Peyer's patch (tissue), 4 donors: ENCODE measurements at regions not wholly inside any gene's neighbourhood (a gene's known extent, or its start where the extent isn't known, plus 50 kb on each side); places are given as distances from the start of the nearest gene placed in this dataset.

Source experiments
- POLR2A ChIP-seq, 2 donors: fragments of 450-650 bp; IDR thresholded peaks; one replicate each; pipeline ENCODE4 v1.5.1; 2017; ENCODE audit warnings: antibody characterized with exemption in 2 of 2, mild to moderate bottlenecking in 2 of 2, moderate library complexity in 2 of 2
- TF ChIP-seq, protein P1 (sequence below), 6 experiments: fragments of 450-650 bp in 4 of 6; fragments of 200-600 bp in 2 of 6; sonication (generic) in 1 of 6; IDR thresholded peaks; one replicate each; pipeline ENCODE4 v1.5.1; 2017 to 2019; ENCODE audit warnings: antibody characterized with exemption in 6 of 6, mild to moderate bottlenecking in 3 of 6, moderate library complexity in 1 of 6

DNA sequence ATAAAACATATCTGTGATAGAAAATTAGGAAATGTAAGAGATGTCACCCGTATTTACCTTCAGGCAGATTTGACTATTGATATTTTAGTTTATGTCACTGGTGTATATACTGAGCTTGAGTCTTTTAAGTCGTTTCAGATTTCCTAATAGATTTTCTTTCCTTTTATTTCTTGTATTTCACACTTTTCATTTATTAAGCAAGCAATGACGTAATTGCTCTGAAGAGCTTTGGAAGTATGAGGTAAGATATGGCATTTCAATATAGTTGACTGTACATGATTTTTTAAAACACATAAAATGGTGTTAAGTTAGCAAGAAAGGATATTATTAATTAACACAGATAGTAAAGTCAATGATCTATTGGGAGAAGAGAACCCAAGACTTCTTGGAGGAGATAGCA, 652.6 kb downstream of the SORCS1 start:
- TF ChIP-seq, protein P1, sequence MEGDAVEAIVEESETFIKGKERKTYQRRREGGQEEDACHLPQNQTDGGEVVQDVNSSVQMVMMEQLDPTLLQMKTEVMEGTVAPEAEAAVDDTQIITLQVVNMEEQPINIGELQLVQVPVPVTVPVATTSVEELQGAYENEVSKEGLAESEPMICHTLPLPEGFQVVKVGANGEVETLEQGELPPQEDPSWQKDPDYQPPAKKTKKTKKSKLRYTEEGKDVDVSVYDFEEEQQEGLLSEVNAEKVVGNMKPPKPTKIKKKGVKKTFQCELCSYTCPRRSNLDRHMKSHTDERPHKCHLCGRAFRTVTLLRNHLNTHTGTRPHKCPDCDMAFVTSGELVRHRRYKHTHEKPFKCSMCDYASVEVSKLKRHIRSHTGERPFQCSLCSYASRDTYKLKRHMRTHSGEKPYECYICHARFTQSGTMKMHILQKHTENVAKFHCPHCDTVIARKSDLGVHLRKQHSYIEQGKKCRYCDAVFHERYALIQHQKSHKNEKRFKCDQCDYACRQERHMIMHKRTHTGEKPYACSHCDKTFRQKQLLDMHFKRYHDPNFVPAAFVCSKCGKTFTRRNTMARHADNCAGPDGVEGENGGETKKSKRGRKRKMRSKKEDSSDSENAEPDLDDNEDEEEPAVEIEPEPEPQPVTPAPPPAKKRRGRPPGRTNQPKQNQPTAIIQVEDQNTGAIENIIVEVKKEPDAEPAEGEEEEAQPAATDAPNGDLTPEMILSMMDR (IDR thresholded peaks at IDR 0.05): no peak
- no peak for TF ChIP-seq POLR2A (IDR thresholded peaks at IDR 0.05)
